HG02798 (cell line): ENCODE measurements at regions not wholly inside any gene's neighbourhood (a gene's known extent, or its start where the extent isn't known, plus 50 kb on each side); places are given as distances from the start of the nearest gene placed in this dataset.

Source experiments
- ATAC-seq: cut with Tn5 transposase; IDR thresholded peaks from one replicate; pipeline ENCODE4 v1.9.1; 2021; ENCODE audit warnings: mild to moderate bottlenecking; ENCODE audit not compliant: unreplicated experiment, poor library complexity

- ATAC-seq = no peak
Measured at GRCh38 chr6:18664401-18664800, 277.3 kb downstream of the RNF144B start.

GRCh38 chr6:18667612-18668011 lies 280.5 kb downstream of the RNF144B start:
- no peak for ATAC-seq

GRCh38 chr6:18668994-18669393 lies 281.8 kb downstream of the RNF144B start:
- ATAC-seq = no peak

GRCh38 chr6:18672852-18673251 lies 285.7 kb downstream of the RNF144B start:
- ATAC-seq = no peak

- ATAC-seq = no peak
Measured at GRCh38 chr6:18674346-18674745, 287.2 kb downstream of the RNF144B start.

GRCh38 chr6:18675881-18676280 lies 288.7 kb downstream of the RNF144B start:
- ATAC-seq = no peak

GRCh38 chr6:18676548-18676947 lies 289.4 kb downstream of the RNF144B start:
- no peak for ATAC-seq

- no peak for ATAC-seq
Measured at GRCh38 chr6:18680842-18681241, 293.7 kb downstream of the RNF144B start.

GRCh38 chr6:18681832-18682503 lies 294.8 kb downstream of the RNF144B start:
- no peak for ATAC-seq

GRCh38 chr6:18684343-18684742 lies 297.2 kb downstream of the RNF144B start:
- ATAC-seq = no peak

GRCh38 chr6:18692929-18693685 lies 306.0 kb downstream of the RNF144B start:
- ATAC-seq = no peak

- ATAC-seq = no peak
Measured at GRCh38 chr6:18693881-18694280, 306.7 kb downstream of the RNF144B start.

GRCh38 chr6:18703546-18703945 lies 316.4 kb downstream of the RNF144B start:
- ATAC-seq = no peak

GRCh38 chr6:18707714-18708439 lies 320.7 kb downstream of the RNF144B start:
- ATAC-seq = no peak

- no peak for ATAC-seq
Measured at GRCh38 chr6:18712595-18712994, 325.4 kb downstream of the RNF144B start.

- ATAC-seq = no peak
Measured at GRCh38 chr6:18720075-18720474, 332.9 kb downstream of the RNF144B start.

GRCh38 chr6:18724056-18724455 lies 336.9 kb downstream of the RNF144B start:
- ATAC-seq = no peak

GRCh38 chr6:18725449-18725848 lies 338.3 kb downstream of the RNF144B start:
- ATAC-seq = no peak

- no peak for ATAC-seq
Measured at GRCh38 chr6:18733921-18734550, 346.9 kb downstream of the RNF144B start.

GRCh38 chr6:18741741-18742140 lies 354.6 kb downstream of the RNF144B start:
- no peak for ATAC-seq

GRCh38 chr6:18742406-18742805 lies 355.3 kb downstream of the RNF144B start:
- ATAC-seq = no peak
